Smooth muscle cell (in vitro differentiated cells): ENCODE measurements at regions not wholly inside any gene's neighbourhood (a gene's known extent, or its start where the extent isn't known, plus 50 kb on each side); places are given as distances from the start of the nearest gene placed in this dataset.

ENCODE experiments used
- DNase-seq: peaks from one replicate; lab custom pipeline; 2025; ENCODE audit not compliant: unreplicated experiment; lab: John Stamatoyannopoulos, UW
- H2AFZ ChIP-seq: fragments of 200-600 bp; sonication (generic); 2 replicates; pipeline ENCODE4 v1.6.0; 2016; ENCODE audit warnings: antibody characterized with exemption, low read depth, mild to moderate bottlenecking
- H3F3A ChIP-seq: fragments of 200-600 bp; sonication (generic); 2 replicates; pipeline ENCODE4 v1.6.0; 2017; ENCODE audit warnings: antibody characterized with exemption, low read depth
- H3K27ac ChIP-seq: fragments of 200-600 bp; sonication (generic); 2 replicates; pipeline ENCODE4 v1.5.1; 2016; ENCODE audit warnings: low read depth, mild to moderate bottlenecking
- H3K27me3 ChIP-seq: fragments of 200-600 bp; sonication (generic); 2 replicates; pipeline ENCODE4 v1.6.1; 2016; ENCODE audit warnings: low read depth, mild to moderate bottlenecking
- H3K36me3 ChIP-seq: fragments of 200-600 bp; sonication (generic); 2 replicates; pipeline ENCODE4 v1.5.1; 2016; ENCODE audit warnings: low read depth
- H3K4me1 ChIP-seq: fragments of 200-600 bp; sonication (generic); 2 replicates; pipeline ENCODE4 v1.5.1; 2016; ENCODE audit warnings: low read depth
- H3K4me2 ChIP-seq: fragments of 200-600 bp; sonication (generic); 2 replicates; pipeline ENCODE4 v1.6.0; 2016; ENCODE audit warnings: mild to moderate bottlenecking
- H3K4me3 ChIP-seq: fragments of 200-600 bp; sonication (generic); 2 replicates; pipeline ENCODE4 v1.5.1; 2016; ENCODE audit warnings: mild to moderate bottlenecking
- H3K79me2 ChIP-seq: fragments of 200-600 bp; sonication (generic); 2 replicates; pipeline ENCODE4 v1.6.0; 2016; ENCODE audit warnings: low read depth, mild to moderate bottlenecking
- H3K9ac ChIP-seq: fragments of 200-600 bp; sonication (generic); 2 replicates; pipeline ENCODE4 v1.6.0; 2016; ENCODE audit warnings: low read depth
- H3K9me3 ChIP-seq: fragments of 200-600 bp; sonication (generic); replicated peaks from 2 replicates; pipeline ENCODE4 v1.5.1; 2016; ENCODE audit warnings: low read depth
- H4K20me1 ChIP-seq: fragments of 200-600 bp; sonication (generic); 2 replicates; pipeline ENCODE4 v1.6.0; 2016; ENCODE audit warnings: low read depth
- WGBS: methylation state at CpG from one replicate; pipeline ENCODE4 v1.1.7; 2016; ENCODE audit warnings: low lambda C conversion rate; 5-methylcytosine and 5-hydroxymethylcytosine counted together
- TF ChIP-seq, protein P1 (sequence below): fragments of 200-600 bp; sonication (generic); IDR thresholded peaks from 2 replicates; pipeline ENCODE4 v1.5.1; 2017; ENCODE audit warnings: borderline replicate concordance, mild to moderate bottlenecking, antibody characterized with exemption; ENCODE audit not compliant: insufficient read depth, poor library complexity, severe bottlenecking

DNA sequence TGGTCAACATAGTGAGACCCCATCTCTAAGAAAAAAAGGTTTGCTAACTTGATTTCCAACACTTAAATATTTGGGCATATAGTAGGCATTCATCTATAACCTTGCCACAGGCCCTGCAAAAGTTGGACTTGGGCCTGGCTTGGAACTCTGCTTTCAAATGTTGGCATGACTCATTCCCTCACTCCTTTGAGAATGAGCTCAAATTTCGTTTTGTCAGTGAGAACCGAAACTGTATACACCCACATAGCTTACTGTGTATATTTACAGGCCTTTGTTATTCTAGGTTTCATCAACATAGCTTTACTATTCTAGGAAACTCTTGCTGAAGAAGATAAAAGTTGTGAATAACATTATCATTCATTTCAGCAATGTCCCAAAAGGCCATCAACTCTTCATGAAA is 88.7 kb upstream of the ELOVL6 start:
- WGBS, result 10% methylated on average over 2 of the region's 2 CpGs
- no peak overlapping the region for H3K4me2 ChIP-seq
- peak overlapping the region; percentile 12 for H2AFZ ChIP-seq
- no peaks in the 10 kb centered on the region for H3F3A ChIP-seq
- peak overlapping the region; percentile 49 for H3K27ac ChIP-seq
- H3K79me2 ChIP-seq, result no peaks in the 10 kb centered on the region
- TF ChIP-seq, protein P1, sequence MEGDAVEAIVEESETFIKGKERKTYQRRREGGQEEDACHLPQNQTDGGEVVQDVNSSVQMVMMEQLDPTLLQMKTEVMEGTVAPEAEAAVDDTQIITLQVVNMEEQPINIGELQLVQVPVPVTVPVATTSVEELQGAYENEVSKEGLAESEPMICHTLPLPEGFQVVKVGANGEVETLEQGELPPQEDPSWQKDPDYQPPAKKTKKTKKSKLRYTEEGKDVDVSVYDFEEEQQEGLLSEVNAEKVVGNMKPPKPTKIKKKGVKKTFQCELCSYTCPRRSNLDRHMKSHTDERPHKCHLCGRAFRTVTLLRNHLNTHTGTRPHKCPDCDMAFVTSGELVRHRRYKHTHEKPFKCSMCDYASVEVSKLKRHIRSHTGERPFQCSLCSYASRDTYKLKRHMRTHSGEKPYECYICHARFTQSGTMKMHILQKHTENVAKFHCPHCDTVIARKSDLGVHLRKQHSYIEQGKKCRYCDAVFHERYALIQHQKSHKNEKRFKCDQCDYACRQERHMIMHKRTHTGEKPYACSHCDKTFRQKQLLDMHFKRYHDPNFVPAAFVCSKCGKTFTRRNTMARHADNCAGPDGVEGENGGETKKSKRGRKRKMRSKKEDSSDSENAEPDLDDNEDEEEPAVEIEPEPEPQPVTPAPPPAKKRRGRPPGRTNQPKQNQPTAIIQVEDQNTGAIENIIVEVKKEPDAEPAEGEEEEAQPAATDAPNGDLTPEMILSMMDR, result no peak
- no peak for DNase-seq
- H3K4me3 ChIP-seq, result no peak overlapping the region
- H3K27me3 ChIP-seq, result no peaks in the 10 kb centered on the region
- H3K9me3 ChIP-seq, result no peaks in the 10 kb centered on the region
- no peaks in the 10 kb centered on the region for H4K20me1 ChIP-seq
- no peaks in the 10 kb centered on the region for H3K4me1 ChIP-seq
- no peaks in the 10 kb centered on the region for H3K36me3 ChIP-seq
- no peak overlapping the region for H3K9ac ChIP-seq

DNA sequence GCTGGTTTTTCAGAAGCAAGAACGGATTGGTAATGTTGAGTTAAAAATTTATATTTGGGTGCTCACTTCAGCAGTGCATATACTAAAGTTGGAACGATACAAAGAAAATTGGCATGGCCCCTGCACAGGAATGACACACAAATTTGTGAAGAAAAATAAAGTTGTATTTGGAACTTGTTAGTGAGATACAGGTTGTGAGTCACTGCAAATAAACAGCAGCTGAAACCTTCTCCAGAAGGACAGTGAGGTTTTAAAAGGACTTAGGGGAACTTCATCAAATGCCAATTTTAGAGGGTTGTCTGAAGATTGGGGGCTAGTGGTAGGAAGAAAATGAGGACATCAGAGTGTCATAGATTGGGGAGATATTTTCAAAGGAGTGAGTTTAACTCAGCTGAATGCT is 79.7 kb upstream of the ELOVL6 start:
- Histone ChIP-seq H3K4me2 (no peak overlapping the region), H3K4me3 (no peak overlapping the region), H3K36me3 (no peaks in the 10 kb centered on the region), H3K9ac (no peak overlapping the region), H3K27me3 (no peaks in the 10 kb centered on the region), H3K79me2 (no peaks in the 10 kb centered on the region), H2AFZ (peak overlapping the region; percentile 36), H3K4me1 (no peaks in the 10 kb centered on the region), H3F3A (no peaks in the 10 kb centered on the region), H3K27ac (no peak overlapping the region), H3K9me3 (no peaks in the 10 kb centered on the region), H4K20me1 (no peaks in the 10 kb centered on the region)
- WGBS, result 86% methylated on average over 2 of the region's 2 CpGs
- TF ChIP-seq, protein P1, result no peak
- DNase-seq, result no peak

DNA sequence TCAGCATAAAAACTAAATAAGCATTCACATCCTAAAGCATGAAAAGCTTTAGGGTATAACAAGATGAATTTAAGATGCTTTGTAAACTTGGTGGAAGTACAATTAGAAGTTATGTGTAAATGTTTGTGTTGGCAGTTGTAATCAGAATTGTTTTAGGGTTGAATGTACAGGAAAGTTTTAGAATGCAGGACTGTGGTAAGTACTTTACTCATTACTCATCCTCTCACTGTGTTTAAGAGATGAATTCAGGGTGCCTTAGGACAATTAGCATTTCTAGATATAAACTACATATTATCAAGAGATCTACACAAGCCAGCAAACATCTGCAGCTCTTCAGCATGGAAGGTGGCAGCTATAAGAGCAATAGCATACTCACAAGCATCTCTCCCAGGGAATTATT is 77.5 kb upstream of the ELOVL6 start:
- Histone ChIP-seq H3K79me2 (no peaks in the 10 kb centered on the region), H3K4me3 (no peak overlapping the region), H3K9me3 (no peaks in the 10 kb centered on the region), H3K27me3 (no peaks in the 10 kb centered on the region), H3K9ac (no peak overlapping the region), H2AFZ (no peak overlapping the region), H3K4me2 (no peak overlapping the region), H3K4me1 (no peaks in the 10 kb centered on the region), H3F3A (no peaks in the 10 kb centered on the region), H3K27ac (no peak overlapping the region), H3K36me3 (no peaks in the 10 kb centered on the region), H4K20me1 (no peaks in the 10 kb centered on the region)
- TF ChIP-seq, protein P1, result no peak
- DNase-seq, result no peak

DNA sequence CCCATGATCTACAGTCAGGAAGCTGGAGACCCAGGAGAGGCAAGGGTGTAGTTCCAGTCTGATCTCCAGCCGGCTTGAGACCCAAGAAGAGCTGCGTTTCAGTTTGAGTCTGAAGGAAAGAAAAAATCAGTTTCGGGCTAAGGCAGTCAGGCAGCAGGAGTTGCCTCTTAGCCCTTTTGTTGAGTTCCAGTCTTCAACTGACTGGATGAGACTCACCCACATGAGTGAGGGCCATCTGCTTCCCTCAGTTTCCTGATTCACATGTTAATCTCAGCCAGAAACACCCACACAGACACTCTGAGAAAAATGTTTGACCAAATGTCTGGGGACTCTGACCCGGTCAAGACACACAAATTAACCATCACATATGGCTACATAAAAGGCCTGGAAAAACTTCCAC is 73.6 kb upstream of the ELOVL6 start:
- Histone ChIP-seq H3K4me3 (no peak overlapping the region), H3K27ac (no peak overlapping the region), H3K4me1 (no peaks in the 10 kb centered on the region), H3K9ac (no peak overlapping the region), H3K9me3 (no peaks in the 10 kb centered on the region), H2AFZ (no peak overlapping the region), H3K27me3 (no peaks in the 10 kb centered on the region), H3K4me2 (no peak overlapping the region), H3K79me2 (no peaks in the 10 kb centered on the region), H4K20me1 (no peaks in the 10 kb centered on the region), H3K36me3 (no peaks in the 10 kb centered on the region), H3F3A (no peaks in the 10 kb centered on the region)
- TF ChIP-seq, protein P1, result no peak
- DNase-seq, result no peak
- 60% methylated on average over 4 of the region's 4 CpGs for WGBS
